Osteocyte (in vitro differentiated cells): ENCODE measurements at regions not wholly inside any gene's neighbourhood (a gene's known extent, or its start where the extent isn't known, plus 50 kb on each side); places are given as distances from the start of the nearest gene placed in this dataset.
A peak's percentile ranks its signal among the peaks of the same experiment; 100 is the strongest.

Experiments
- DNase-seq: peaks from one replicate; pipeline ENCODE4 v3.0.0; 2021; ENCODE audit warnings: mixed read lengths; ENCODE audit not compliant: unreplicated experiment; ENCODE audit errors: extremely low spot score
- H3K27ac Mint-ChIP-seq: one replicate; pipeline ENCODE4 v1.8.0; 2021; ENCODE audit warnings: mild to moderate bottlenecking, mixed read lengths; ENCODE audit not compliant: unreplicated experiment
- H3K27me3 Mint-ChIP-seq: one replicate; pipeline ENCODE4 v1.8.0; 2021; ENCODE audit warnings: mixed read lengths; ENCODE audit not compliant: unreplicated experiment
- H3K36me3 Mint-ChIP-seq: one replicate; pipeline ENCODE4 v1.8.0; 2021; ENCODE audit warnings: mixed read lengths; ENCODE audit not compliant: unreplicated experiment
- H3K4me1 Mint-ChIP-seq: one replicate; pipeline ENCODE4 v1.8.0; 2021; ENCODE audit warnings: mixed read lengths; ENCODE audit not compliant: unreplicated experiment
- H3K4me3 Mint-ChIP-seq: one replicate; pipeline ENCODE4 v1.8.0; 2021; ENCODE audit warnings: mild to moderate bottlenecking, moderate library complexity, mixed read lengths; ENCODE audit not compliant: unreplicated experiment
- H3K9me3 Mint-ChIP-seq: one replicate; pipeline ENCODE4 v1.8.0; 2021; ENCODE audit warnings: mixed read lengths; ENCODE audit not compliant: unreplicated experiment
- CTCF ChIP-seq: fragments of 200-600 bp; sonication (generic); IDR thresholded peaks from 2 replicates; pipeline ENCODE4 v1.5.0; 2021; ENCODE audit warnings: antibody characterized with exemption, mild to moderate bottlenecking, moderate library complexity

GRCh38 chr14:101446387-101446969 is 114.8 kb upstream of the DIO3 start:
- Mint-ChIP-seq H3K27ac (no peak overlapping the region), H3K4me3 (no peak overlapping the region), H3K4me1 (no peaks in the 10 kb centered on the region), H3K36me3 (no peaks in the 10 kb centered on the region), H3K27me3 (no peaks in the 10 kb centered on the region), H3K9me3 (no peaks in the 10 kb centered on the region)
- no peak for DNase-seq
- no peak for TF ChIP-seq CTCF

GRCh38 chr14:101449114-101449513 is 112.2 kb upstream of the DIO3 start:
- Mint-ChIP-seq H3K4me3 (no peak overlapping the region), H3K4me1 (no peaks in the 10 kb centered on the region), H3K36me3 (no peaks in the 10 kb centered on the region), H3K27me3 (no peaks in the 10 kb centered on the region), H3K9me3 (no peaks in the 10 kb centered on the region), H3K27ac (no peak overlapping the region)
- no peak for DNase-seq
- no peak for TF ChIP-seq CTCF

DNA sequence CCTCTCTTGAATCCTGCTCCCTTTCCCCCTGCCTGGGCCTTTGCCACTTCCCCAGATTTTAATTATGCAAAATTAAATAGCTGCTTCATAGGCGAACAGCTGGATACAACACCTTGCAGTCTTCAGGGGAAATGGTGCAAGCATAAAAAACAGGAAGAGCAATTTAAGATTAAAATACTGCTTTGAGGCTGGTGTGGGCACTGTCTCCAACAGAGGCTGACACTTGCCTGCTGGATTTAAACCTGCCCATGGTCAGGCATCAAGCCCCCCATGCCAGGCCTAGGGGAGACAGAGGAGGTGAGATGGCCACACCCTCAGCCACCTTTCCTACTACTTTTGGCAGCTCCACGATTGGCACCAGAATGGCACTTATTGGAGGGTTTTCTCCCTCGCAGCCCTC is 110.1 kb upstream of the DIO3 start:
- no peaks in the 10 kb centered on the region for H3K9me3 Mint-ChIP-seq
- no peaks in the 10 kb centered on the region for H3K36me3 Mint-ChIP-seq
- H3K4me3 Mint-ChIP-seq = no peak overlapping the region
- no peak for TF ChIP-seq CTCF
- no peak overlapping the region for H3K27ac Mint-ChIP-seq
- H3K27me3 Mint-ChIP-seq = peaks cover 5% of the 10 kb centered on the region
- no peaks in the 10 kb centered on the region for H3K4me1 Mint-ChIP-seq
- DNase-seq = no peak

DNA sequence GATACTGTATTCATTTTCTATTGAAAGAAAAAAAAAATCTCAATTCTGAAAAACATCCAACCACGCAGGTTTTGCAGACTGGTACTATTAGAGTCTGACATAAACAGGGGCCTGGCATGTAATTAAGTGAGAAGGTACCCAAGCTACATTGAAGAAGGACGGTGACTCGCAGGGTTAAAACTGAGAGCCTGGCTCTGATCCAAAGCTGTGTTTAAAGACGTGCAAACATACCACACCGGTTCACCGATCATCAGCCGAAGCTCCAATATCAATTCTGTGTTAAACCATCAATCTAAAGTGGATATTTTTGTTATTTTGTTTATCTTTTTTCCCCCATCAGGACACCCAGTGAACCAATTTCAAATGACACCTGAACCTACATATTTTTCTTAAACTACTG is 108.1 kb upstream of the DIO3 start:
- peaks cover 9% of the 10 kb centered on the region for H3K27me3 Mint-ChIP-seq
- no peaks in the 10 kb centered on the region for H3K4me1 Mint-ChIP-seq

DNA sequence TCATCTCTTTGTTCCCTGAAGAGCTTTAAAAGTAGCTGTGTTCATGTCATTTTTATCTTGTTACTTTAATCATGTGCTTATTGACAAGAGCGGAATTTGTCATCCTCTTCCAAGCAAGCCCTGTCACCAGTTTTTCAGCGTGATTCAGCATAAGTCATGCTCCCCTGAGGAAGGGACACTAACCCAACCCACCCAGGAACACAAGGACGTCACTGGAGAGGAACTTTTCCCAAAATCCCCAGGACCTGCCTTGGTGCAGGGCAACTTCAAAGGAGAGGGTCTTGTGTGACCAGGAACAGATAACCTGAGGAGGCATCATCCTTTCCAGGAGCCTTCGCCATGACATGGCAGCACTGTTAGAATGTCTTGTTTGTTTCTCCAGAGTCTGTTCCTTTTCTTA is 107.1 kb upstream of the DIO3 start:
- Mint-ChIP-seq H3K4me1 (no peaks in the 10 kb centered on the region), H3K4me3 (no peak overlapping the region), H3K27me3 (peaks cover 9% of the 10 kb centered on the region), H3K9me3 (no peaks in the 10 kb centered on the region), H3K36me3 (no peaks in the 10 kb centered on the region), H3K27ac (no peak overlapping the region)
- peak; percentile 53 for DNase-seq
- no peak for TF ChIP-seq CTCF

More for the DNA sequence above, 108.1 kb upstream of the DIO3 start:
- Mint-ChIP-seq H3K27ac (no peak overlapping the region), H3K9me3 (no peaks in the 10 kb centered on the region), H3K4me3 (no peak overlapping the region), H3K36me3 (no peaks in the 10 kb centered on the region)
- no peak for TF ChIP-seq CTCF
- no peak for DNase-seq
